GM18870 (cell line): ENCODE measurements at regions not wholly inside any gene's neighbourhood (a gene's known extent, or its start where the extent isn't known, plus 50 kb on each side); places are given as distances from the start of the nearest gene placed in this dataset.

ENCODE experiments used
- ATAC-seq: cut with Tn5 transposase; IDR thresholded peaks from one replicate; pipeline ENCODE4 v1.9.1; 2021; ENCODE audit warnings: moderate library complexity; ENCODE audit not compliant: unreplicated experiment

- no peak for ATAC-seq
These were observed 181.6 kb upstream of the RBMS3 start for GRCh38 chr3:29099296-29099695.

- ATAC-seq = no peak
These were observed 181.1 kb upstream of the RBMS3 start for GRCh38 chr3:29099775-29100174.

- no peak for ATAC-seq
These were observed 180.6 kb upstream of the RBMS3 start for GRCh38 chr3:29100292-29100691.

GRCh38 chr3:29128001-29128400 is 152.9 kb upstream of the RBMS3 start:
- no peak for ATAC-seq

GRCh38 chr3:29137601-29138000 is 143.3 kb upstream of the RBMS3 start:
- ATAC-seq = no peak

GRCh38 chr3:29138171-29138570 is 142.7 kb upstream of the RBMS3 start:
- ATAC-seq = no peak

GRCh38 chr3:29140666-29141065 is 140.2 kb upstream of the RBMS3 start:
- ATAC-seq = no peak

GRCh38 chr3:29141197-29141917 is 139.5 kb upstream of the RBMS3 start:
- ATAC-seq = no peak

GRCh38 chr3:29141918-29142275 is 139.0 kb upstream of the RBMS3 start:
- no peak for ATAC-seq

- ATAC-seq = no peak
These were observed 137.7 kb upstream of the RBMS3 start for GRCh38 chr3:29143151-29143550.

- ATAC-seq = no peak
These were observed 136.5 kb upstream of the RBMS3 start for GRCh38 chr3:29144361-29144760.

GRCh38 chr3:29144807-29145206 is 136.1 kb upstream of the RBMS3 start:
- ATAC-seq = no peak

- no peak for ATAC-seq
These were observed 135.5 kb upstream of the RBMS3 start for GRCh38 chr3:29145360-29145759.

- ATAC-seq = no peak
These were observed 128.5 kb upstream of the RBMS3 start for GRCh38 chr3:29152379-29152778.

GRCh38 chr3:29153811-29154210 is 127.1 kb upstream of the RBMS3 start:
- ATAC-seq = peak; percentile 86

GRCh38 chr3:29156086-29156715 is 124.7 kb upstream of the RBMS3 start:
- no peak for ATAC-seq

- no peak for ATAC-seq
These were observed 116.0 kb upstream of the RBMS3 start for GRCh38 chr3:29164825-29165224.

GRCh38 chr3:29167180-29167579 is 113.7 kb upstream of the RBMS3 start:
- no peak for ATAC-seq

GRCh38 chr3:29168081-29168480 is 112.8 kb upstream of the RBMS3 start:
- ATAC-seq = no peak

- no peak for ATAC-seq
These were observed 112.2 kb upstream of the RBMS3 start for GRCh38 chr3:29168696-29169095.

GRCh38 chr3:29169451-29169850 is 111.4 kb upstream of the RBMS3 start:
- ATAC-seq = no peak

GRCh38 chr3:29171043-29171990 is 109.6 kb upstream of the RBMS3 start:
- no peak for ATAC-seq
